Gastroesophageal sphincter (tissue), 4 donors: ENCODE measurements at regions not wholly inside any gene's neighbourhood (a gene's known extent, or its start where the extent isn't known, plus 50 kb on each side); places are given as distances from the start of the nearest gene placed in this dataset.

Source experiments
- ATAC-seq: fragments of 150-250 bp; one replicate; pipeline ENCODE4 v1.9.1; 2016; ENCODE audit warnings: mild to moderate bottlenecking, moderate library complexity
- H3K27ac ChIP-seq, 4 donors: fragments of 200-600 bp; sonication (generic) in 3 of 4; 1 replicate in 3 of 4; 2 replicates in 1 of 4; pipeline ENCODE4 v1.5.1; 2016 to 2019
- H3K27me3 ChIP-seq: fragments of 200-600 bp; sonication (generic); one replicate; pipeline ENCODE4 v1.5.1; 2019
- H3K36me3 ChIP-seq, 2 donors: fragments of 200-600 bp; sonication (generic); one replicate each; pipeline ENCODE4 v1.5.1; 2019; ENCODE audit warnings: control low read depth in 1 of 2
- H3K4me1 ChIP-seq, 3 donors: fragments of 200-600 bp; sonication (generic); 1 replicate in 2 of 3; 2 replicates in 1 of 3; pipeline ENCODE4 v1.5.1; 2016 to 2019; ENCODE audit warnings: control low read depth in 2 of 3
- H3K4me3 ChIP-seq, 2 donors: fragments of 200-600 bp; sonication (generic); one replicate each; pipeline ENCODE4 v1.5.1; 2019; ENCODE audit warnings: mild to moderate bottlenecking in 1 of 2, moderate library complexity in 1 of 2
- H3K9me3 ChIP-seq, 3 donors: fragments of 200-600 bp; sonication (generic); one replicate each; pipeline ENCODE4 v1.5.1; 2017 to 2019; ENCODE audit warnings: control low read depth in 2 of 3
- CTCF ChIP-seq, 4 experiments: fragments of 200-600 bp in 2 of 4; fragments of 450-650 bp in 2 of 4; sonication (generic) in 1 of 4; IDR thresholded peaks; one replicate each; pipeline ENCODE4 v1.5.1; 2017 to 2019; ENCODE audit warnings: antibody characterized with exemption in 4 of 4, mild to moderate bottlenecking in 2 of 4, moderate library complexity in 2 of 4
- EP300 ChIP-seq: sonication (generic); formaldehyde crosslinking; IDR thresholded peaks from one replicate; pipeline ENCODE4 v1.6.1; 2017; ENCODE audit warnings: antibody characterized with exemption, mild to moderate bottlenecking
- POLR2A ChIP-seq, 2 donors: fragments of 450-650 bp; IDR thresholded peaks; one replicate each; pipeline ENCODE4 v1.6.1; 2017; ENCODE audit warnings: antibody characterized with exemption in 2 of 2, mild to moderate bottlenecking in 2 of 2, moderate library complexity in 1 of 2
- POLR2AphosphoS5 ChIP-seq: sonication (generic); formaldehyde crosslinking; IDR thresholded peaks from one replicate; pipeline ENCODE4 v1.6.1; 2017; ENCODE audit warnings: antibody characterized with exemption
- WGBS, 2 donors: methylation state at CpG; one replicate each; pipeline ENCODE4 v1.1.5; 2018; ENCODE audit warnings: low coverage in 1 of 2; 5-methylcytosine and 5-hydroxymethylcytosine counted together

- Histone ChIP-seq H3K36me3 (no peaks in the 10 kb centered on the region), H3K27ac (no peak overlapping the region), H3K4me1 (no peaks in the 10 kb centered on the region), H3K9me3 (no peaks in the 10 kb centered on the region), H3K27me3 (no peaks in the 10 kb centered on the region), H3K4me3 (no peak overlapping the region)
- TF ChIP-seq POLR2AphosphoS5 (no peak), POLR2A (IDR thresholded peaks at IDR 0.05) (no peak), CTCF (IDR thresholded peaks at IDR 0.05) (no peak), EP300 (no peak)
- 77 to 85% methylated on average over 4 of the region's 4 CpGs for WGBS, 2 donors
- ATAC-seq = no peak
Observed at GRCh38 chr12:81809113-81809777, 50.1 kb upstream of the PPFIA2 start.
